ENCODE measurements at regions not wholly inside any gene's neighbourhood (a gene's known extent, or its start where the extent isn't known, plus 50 kb on each side); places are given as distances from the start of the nearest gene placed in this dataset.
A peak's percentile ranks its signal among the peaks of the same experiment; 100 is the strongest.
"Not testable (repeated sequence)": the region's sequence is repeated elsewhere in the genome, so short reads cannot be mapped to it uniquely, and the experiment has no call there.

DNA sequence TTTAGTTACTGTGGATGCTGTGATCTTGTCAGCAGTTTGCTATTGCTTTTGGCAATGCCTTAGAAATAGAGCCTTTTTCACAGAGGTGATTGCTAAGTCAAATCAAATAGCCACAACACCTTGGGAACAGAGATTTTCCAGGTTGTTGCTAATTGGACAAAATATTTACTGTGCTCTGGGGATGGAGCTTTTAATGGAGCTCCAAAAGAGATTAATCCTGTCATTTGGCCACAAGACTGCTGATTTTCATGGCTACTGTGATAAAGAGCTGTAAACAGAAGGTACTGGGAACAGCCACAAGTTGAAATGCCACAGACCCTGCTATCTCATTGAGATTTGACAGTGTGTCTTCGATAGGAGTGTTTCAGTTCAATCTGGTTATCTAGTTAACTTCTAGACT, 1715.2 kb upstream of the ADGRL3 start:
- H3K27me3 ChIP-seq: no peaks in the 10 kb centered on the region
- H3K36me3 ChIP-seq: no peaks in the 10 kb centered on the region
- DNase-seq (ENCODE audit: low read depth in 1 of 2, low spot score in 1 of 2): peak in 1 of 2 donors; percentile 12
- TF ChIP-seq, protein P1, sequence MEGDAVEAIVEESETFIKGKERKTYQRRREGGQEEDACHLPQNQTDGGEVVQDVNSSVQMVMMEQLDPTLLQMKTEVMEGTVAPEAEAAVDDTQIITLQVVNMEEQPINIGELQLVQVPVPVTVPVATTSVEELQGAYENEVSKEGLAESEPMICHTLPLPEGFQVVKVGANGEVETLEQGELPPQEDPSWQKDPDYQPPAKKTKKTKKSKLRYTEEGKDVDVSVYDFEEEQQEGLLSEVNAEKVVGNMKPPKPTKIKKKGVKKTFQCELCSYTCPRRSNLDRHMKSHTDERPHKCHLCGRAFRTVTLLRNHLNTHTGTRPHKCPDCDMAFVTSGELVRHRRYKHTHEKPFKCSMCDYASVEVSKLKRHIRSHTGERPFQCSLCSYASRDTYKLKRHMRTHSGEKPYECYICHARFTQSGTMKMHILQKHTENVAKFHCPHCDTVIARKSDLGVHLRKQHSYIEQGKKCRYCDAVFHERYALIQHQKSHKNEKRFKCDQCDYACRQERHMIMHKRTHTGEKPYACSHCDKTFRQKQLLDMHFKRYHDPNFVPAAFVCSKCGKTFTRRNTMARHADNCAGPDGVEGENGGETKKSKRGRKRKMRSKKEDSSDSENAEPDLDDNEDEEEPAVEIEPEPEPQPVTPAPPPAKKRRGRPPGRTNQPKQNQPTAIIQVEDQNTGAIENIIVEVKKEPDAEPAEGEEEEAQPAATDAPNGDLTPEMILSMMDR (IDR thresholded peaks at IDR 0.05; ENCODE audit: low read depth, low read length): no peak
- peak overlapping the region; percentile 50 for H3K27ac ChIP-seq
- peaks cover 8% of the 10 kb centered on the region for H3K4me1 ChIP-seq (ENCODE audit: low read depth)
- no peak overlapping the region for H3K4me3 ChIP-seq
- no peaks in the 10 kb centered on the region for H3K9me3 ChIP-seq (ENCODE audit: low read depth)

DNA sequence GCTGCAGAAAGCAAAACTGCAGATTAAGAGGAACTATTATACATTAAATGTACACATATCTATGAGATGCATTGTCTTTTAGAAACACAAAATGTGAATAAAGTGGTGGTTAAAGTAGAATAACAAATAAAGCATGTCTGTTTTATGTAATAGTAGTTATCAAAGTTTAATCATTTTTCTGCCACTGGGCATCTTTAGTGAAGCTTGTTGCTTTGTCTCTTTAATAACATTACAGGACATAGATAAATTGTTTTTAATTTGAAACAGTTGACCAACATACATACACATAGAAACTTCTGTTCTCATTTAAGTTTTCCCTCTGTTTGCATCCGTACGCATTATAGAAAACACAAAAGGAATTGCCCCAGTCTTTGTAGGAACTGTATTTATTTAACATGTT, 1700.0 kb upstream of the ADGRL3 start:
- H3K9me3 ChIP-seq (ENCODE audit: low read depth): no peaks in the 10 kb centered on the region
- TF ChIP-seq, protein P1 (IDR thresholded peaks at IDR 0.05; ENCODE audit: low read depth, low read length): no peak
- no peak overlapping the region for H3K27ac ChIP-seq
- no peaks in the 10 kb centered on the region for H3K4me1 ChIP-seq (ENCODE audit: low read depth)
- no peak for DNase-seq (ENCODE audit: low read depth in 1 of 2, low spot score in 1 of 2)
- H3K4me3 ChIP-seq: no peak overlapping the region
- H3K27me3 ChIP-seq: no peaks in the 10 kb centered on the region
- H3K36me3 ChIP-seq: no peaks in the 10 kb centered on the region

DNA sequence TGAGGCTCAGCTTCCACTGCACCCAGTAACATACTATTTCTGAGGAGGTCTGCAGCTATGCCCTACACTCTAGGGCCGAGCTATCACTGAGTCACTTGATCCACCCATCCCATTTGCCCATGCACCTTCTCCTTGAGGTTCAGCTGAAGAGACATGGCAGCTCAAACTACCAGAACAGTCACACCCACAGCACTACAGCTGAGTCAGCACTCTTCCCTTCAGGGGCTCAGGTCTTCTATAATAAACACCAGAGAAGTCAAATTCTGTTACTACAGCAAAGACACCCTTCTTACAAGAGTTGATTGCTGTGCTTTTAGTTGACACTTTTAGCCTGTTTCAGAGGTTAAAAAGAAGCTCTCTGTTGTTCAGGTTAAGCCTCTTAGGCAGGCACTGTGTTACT, 1696.4 kb upstream of the ADGRL3 start:
- Histone ChIP-seq H3K4me1 (ENCODE audit: low read depth) (no peaks in the 10 kb centered on the region), H3K4me3 (no peak overlapping the region)
- no peak for DNase-seq (ENCODE audit: low read depth in 1 of 2, low spot score in 1 of 2)

DNA sequence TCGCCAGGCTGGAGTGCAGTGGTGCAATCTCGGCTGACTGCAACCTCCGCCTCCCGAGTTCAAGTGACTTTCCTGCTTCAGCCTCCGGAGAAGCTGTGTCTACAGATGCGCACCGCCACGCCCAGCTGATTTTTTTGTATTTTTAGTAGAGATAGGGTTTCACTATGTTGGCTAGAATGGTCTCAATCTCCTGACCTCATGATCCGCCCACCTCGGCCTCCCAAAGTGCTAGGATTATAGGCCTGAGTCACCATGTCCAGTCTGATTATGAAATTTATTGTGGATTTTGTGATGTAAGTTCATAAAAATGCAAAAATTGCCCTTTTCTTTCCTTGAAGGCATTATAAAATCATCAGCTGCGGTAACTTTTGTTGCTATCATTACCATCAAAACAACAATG, 1688.3 kb upstream of the ADGRL3 start:
- H3K27me3 ChIP-seq; H3K4me3 ChIP-seq; H3K36me3 ChIP-seq; DNase-seq (ENCODE audit: low read depth in 1 of 2, low spot score in 1 of 2); H3K4me1 ChIP-seq (ENCODE audit: low read depth); H3K27ac ChIP-seq; H3K9me3 ChIP-seq (ENCODE audit: low read depth): not testable (repeated sequence)

More for the DNA sequence above, 1696.4 kb upstream of the ADGRL3 start:
- H3K27ac ChIP-seq: no peak overlapping the region
- no peaks in the 10 kb centered on the region for H3K36me3 ChIP-seq
- no peaks in the 10 kb centered on the region for H3K9me3 ChIP-seq (ENCODE audit: low read depth)
- TF ChIP-seq, protein P1 (IDR thresholded peaks at IDR 0.05; ENCODE audit: low read depth, low read length): no peak
- H3K27me3 ChIP-seq: no peaks in the 10 kb centered on the region

DNA sequence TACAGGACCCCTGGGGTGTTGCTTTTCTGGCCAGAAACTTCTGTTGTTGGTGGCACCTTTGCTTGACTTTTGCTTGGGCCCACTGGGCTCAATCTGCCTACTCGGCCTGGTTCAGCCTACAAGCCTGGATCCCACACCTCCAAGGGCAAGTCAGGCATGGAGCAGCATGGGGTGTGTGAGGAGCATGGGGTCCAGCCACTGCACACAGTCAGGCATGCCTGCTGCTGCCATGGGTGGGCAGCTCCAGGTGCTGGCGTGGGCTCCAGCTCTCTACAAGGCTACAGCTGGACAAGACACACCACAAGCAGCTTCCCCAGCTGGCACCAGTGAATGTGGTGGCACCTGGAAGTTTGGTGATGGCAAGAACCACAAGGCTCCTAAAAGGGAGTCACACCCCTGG, 1683.1 kb upstream of the ADGRL3 start:
- no peak for DNase-seq (ENCODE audit: low read depth in 1 of 2, low spot score in 1 of 2)
- TF ChIP-seq, protein P1 (IDR thresholded peaks at IDR 0.05; ENCODE audit: low read depth, low read length): no peak
- Histone ChIP-seq H3K27me3 (no peaks in the 10 kb centered on the region), H3K9me3 (ENCODE audit: low read depth) (no peaks in the 10 kb centered on the region), H3K4me3 (no peak overlapping the region), H3K4me1 (ENCODE audit: low read depth) (peaks cover 5% of the 10 kb centered on the region), H3K36me3 (no peaks in the 10 kb centered on the region), H3K27ac (no peak overlapping the region)

DNA sequence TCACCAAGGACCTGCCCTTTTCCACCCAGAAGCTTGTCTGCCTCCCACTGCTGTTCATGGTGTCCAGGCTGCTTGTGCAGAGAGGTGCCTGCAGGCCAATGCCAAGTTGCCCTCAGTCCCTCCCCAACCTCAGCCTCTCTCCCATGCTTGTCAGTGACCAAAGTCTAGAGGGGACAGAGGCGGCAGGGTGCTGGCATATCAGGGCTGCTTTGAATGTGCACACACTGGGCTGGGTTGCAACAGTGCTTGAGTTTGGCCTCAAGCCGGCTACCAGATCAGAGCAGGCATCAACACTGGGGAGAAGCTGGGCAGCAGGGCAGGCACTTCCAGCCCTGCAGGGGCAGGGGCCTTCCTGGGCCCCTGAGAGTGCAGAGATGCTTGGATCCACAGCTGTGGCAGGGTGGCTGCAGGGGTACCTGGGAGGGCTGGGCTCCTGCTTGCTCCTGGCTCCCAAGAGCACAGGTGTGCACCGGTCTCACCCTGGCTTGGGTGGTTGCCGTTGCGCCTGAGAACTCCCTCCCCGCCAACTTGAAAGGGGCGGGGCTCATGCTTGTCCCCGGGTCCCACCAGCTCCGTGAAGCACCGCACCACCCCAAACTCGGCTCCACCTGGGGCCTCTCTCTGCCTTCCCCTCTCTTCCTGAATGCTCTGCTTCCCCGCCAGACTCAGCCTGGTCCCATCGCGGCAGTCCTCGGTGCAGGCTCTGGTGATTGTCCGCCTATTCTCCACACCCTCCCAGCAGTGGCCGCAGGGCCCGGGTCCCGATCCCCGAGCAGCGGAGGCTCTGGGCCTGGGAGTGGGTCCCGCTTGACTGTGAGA, 1681.9 kb upstream of the ADGRL3 start:
- Histone ChIP-seq H3K27me3 (no peaks in the 10 kb centered on the region), H3K9me3 (ENCODE audit: low read depth) (no peaks in the 10 kb centered on the region), H3K27ac (no peak overlapping the region), H3K36me3 (no peaks in the 10 kb centered on the region), H3K4me1 (ENCODE audit: low read depth) (peaks cover 5% of the 10 kb centered on the region), H3K4me3 (no peak overlapping the region)
- DNase-seq (ENCODE audit: low read depth in 1 of 2, low spot score in 1 of 2): no peak
- TF ChIP-seq, protein P1 (IDR thresholded peaks at IDR 0.05; ENCODE audit: low read depth, low read length): no peak
